HG02588 (cell line): ENCODE measurements at regions not wholly inside any gene's neighbourhood (a gene's known extent, or its start where the extent isn't known, plus 50 kb on each side); places are given as distances from the start of the nearest gene placed in this dataset.
"Not testable (repeated sequence)": the region's sequence is repeated elsewhere in the genome, so short reads cannot be mapped to it uniquely, and the experiment has no call there.

Experiments used
- ATAC-seq: cut with Tn5 transposase; IDR thresholded peaks from one replicate; pipeline ENCODE4 v1.9.1; 2021; ENCODE audit warnings: mild to moderate bottlenecking, moderate library complexity; ENCODE audit not compliant: unreplicated experiment

DNA sequence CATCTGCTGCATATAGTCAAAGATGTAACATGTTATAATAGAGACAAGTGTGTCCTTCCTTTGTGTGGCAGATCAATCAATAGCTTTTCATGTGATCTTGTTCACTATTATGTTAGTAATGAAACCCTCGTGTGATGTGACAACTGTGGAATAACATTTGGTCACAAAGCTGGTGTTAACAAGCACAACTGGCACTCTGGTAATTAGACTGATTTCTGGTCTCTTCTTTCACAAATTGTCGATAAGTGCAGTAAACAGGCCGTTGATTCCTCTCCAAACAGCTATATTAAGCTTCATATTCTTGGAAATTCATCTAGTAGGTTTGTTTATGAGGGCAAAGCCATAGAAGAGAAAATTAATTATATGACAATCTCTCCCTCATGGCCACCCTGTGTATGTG lies 616.7 kb upstream of the PTBP2 start:
- ATAC-seq = no peak

DNA sequence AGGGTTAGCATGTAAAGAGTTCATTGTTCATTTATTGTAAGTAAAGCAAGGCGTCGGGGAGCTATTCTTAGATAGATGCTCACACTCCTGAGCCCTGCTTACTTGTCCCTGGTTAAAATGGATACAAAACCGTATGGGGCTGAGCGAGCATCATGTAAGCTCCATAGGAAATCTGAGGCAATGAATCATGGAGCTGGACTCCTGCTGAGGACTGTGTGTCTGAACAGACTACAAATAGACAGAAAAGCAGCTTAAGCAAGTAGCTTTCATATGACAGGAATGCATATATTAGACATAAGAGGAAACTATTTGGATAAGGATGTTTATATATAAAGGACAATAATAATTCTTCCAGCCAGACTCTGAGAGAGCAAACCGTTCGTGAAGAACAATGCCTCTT lies 604.9 kb upstream of the PTBP2 start:
- ATAC-seq = no peak

- no peak for ATAC-seq
Observed at GRCh38 chr1:96130432-96130831, 591.2 kb upstream of the PTBP2 start.

GRCh38 chr1:96144636-96145035 lies 576.9 kb upstream of the PTBP2 start:
- no peak for ATAC-seq

DNA sequence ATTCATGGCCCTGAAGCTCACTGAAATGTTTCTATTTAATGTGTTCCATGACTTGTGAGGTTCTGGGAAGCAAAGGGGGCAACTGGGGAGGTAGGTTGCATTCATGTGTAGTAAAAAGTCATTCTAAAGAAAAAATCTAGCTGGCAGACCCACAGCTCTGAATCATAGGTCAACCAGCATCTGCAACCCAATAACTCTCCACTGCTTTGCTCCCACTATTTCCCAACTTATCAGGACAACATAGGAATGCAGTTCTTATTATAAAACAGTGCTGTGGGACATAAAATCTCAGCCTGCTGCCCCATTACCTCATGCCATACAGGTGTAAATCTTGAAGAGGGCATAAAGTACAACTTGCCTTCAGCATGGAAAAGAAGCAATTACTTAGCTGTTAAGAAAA lies 576.1 kb upstream of the PTBP2 start:
- no peak for ATAC-seq

GRCh38 chr1:96152957-96153356 lies 568.6 kb upstream of the PTBP2 start:
- not testable (repeated sequence) for ATAC-seq

DNA sequence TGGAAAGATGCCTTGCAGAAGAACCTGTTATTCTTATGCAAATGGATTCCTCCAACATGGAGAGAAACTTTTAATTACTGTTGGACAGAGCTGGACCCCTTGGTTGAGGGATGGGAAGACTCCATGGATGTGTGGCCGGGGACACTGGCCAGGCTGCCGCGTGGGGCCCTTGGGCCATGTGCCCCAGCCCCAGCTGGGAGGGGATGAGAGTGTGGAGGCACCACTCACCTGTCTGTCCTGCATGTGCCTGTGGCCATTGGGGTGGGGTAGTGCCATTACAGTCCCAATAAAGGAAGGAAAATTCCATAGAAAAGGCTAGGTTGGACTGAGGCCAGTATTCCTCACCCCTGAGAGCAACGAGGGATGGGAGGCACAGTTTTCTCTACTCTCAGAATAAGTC lies 564.5 kb upstream of the PTBP2 start:
- no peak for ATAC-seq

DNA sequence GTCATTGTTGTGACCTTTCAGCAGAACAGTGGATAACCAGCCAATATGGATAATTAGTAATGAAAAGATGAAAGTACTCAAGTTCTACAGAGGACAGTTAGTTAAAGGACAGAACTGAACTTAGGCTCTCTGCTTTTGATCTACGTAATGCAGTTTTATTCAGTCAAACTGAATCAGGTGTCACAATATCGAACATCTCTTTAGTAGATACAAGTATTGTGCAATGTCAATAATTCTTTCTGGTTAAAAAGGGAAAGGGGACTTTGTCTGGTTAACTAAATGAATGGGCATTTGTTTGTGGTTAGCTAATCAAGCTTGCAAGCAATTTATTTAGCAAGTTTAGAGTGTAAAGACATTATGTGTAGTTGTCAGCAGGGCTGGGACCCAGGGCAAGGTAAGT lies 562.2 kb upstream of the PTBP2 start:
- no peak for ATAC-seq

DNA sequence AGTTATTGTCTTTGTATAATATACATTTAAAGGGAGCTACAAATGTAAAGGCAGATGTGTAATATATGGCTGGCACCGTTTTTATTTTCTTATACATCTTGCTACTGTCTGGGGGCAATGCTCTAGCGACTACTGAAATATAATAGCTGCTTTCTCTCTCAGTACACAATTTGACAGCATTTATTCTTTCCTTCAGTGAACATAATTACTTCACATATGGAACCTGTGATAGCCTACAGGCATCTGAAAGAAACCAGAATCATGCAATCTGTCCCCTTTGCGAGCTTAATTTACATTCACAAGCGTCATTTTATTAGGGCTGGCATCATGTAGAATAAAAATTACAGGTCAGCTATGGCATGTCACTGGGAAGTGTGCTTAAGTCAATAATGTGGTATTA lies 557.5 kb upstream of the PTBP2 start:
- no peak for ATAC-seq

DNA sequence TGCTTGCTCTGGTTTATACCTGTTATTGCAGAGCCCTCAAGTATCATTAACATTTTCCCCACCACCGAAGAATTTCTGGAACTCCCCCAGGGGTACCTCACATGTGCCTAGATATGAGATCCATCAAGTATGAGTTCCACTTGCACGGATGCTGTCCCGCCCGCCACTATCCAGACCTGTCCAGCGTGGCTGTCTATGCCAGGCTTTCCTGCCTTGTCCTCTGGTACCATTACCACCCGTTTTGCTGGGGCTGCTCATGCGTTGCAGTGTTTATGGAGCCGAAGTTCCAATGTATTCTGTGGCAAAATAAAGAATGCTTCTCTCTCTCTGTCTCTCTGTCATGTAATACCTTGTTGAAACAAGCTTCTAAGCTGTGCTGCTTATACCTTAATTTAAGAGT lies 543.5 kb upstream of the PTBP2 start:
- ATAC-seq = no peak

GRCh38 chr1:96183485-96183884 lies 538.1 kb upstream of the PTBP2 start:
- ATAC-seq = no peak

DNA sequence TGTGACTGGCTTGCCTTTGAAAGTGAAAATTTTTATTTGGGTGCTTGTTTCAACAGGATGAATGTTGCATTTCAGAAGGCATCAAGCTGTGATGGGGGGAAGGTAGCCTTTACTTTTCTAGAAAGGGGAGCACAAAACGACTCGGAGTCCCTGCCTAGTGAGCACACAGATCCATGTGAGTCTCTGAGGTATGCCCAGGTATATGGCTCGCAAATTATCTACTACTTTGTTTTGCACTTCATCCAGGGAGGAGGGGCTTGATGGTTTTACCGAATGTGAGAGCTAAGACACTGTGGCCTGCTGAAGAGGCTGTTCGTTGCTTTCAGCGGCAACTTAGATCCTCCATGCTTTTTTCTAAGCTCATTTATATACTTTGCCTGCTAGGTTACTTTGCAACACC lies 537.7 kb upstream of the PTBP2 start:
- ATAC-seq = no peak

DNA sequence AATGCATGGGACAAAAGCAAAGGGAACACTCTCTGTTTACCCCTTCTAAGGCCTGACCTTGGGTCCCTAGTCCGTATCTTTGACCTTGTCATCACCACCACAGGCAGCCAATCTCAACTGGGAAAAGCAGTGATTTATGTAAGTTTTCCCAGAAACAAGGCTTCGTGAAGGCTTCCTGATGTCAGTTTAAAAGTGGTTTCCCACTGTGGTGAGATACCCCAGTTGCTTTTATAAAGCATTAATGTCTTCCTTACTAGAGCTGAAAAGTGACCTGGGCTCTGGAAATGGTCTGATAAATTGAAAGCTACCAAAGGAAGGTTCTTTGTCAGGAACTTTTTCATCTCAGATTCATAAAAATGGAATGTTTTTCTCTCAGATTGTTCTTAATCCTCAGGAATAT lies 536.4 kb upstream of the PTBP2 start:
- no peak for ATAC-seq

- no peak for ATAC-seq
Observed at GRCh38 chr1:96187020-96187419, 534.6 kb upstream of the PTBP2 start.

DNA sequence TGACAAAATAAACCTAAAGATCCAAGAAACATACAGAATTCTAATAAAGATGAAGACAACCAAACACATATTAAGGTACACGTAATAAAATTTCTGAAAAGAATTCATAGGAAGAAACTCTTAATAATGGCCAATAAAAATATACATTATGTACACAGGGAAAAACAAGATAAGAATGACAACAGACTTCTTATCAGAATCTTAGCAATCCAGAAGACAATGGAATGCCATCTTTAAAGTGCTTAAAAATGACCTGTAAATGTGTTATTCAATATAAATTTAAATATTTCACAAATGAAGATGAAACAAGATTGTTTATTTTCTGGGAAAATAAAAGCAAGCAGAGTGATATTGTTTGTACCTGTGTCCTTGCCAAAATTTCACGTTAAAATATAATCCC lies 530.4 kb upstream of the PTBP2 start:
- no peak for ATAC-seq

- no peak for ATAC-seq
Observed at GRCh38 chr1:96206451-96206850, 515.1 kb upstream of the PTBP2 start.

GRCh38 chr1:96207936-96208335 lies 513.6 kb upstream of the PTBP2 start:
- ATAC-seq = no peak

GRCh38 chr1:96208428-96208827 lies 513.2 kb upstream of the PTBP2 start:
- ATAC-seq = no peak

GRCh38 chr1:96210054-96210453 lies 511.5 kb upstream of the PTBP2 start:
- ATAC-seq = no peak

DNA sequence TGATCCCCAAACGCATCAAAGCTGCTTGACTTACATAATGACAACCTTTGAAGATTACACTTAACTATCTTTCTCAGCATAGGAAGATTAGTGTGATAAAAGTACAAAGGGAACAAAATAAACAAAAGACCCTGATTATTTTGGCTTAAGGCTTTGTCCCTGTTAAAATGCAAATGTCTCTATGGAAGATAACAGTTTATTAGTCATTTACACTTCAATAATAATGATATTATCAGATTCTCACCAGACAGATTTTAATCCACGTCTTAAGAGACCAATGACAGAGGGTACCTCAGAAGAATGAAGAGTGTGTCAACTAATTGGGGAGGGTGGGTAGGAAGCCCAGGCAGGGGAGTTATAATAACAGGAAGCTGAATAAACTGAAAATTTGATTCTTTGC lies 510.4 kb upstream of the PTBP2 start:
- ATAC-seq = no peak

- ATAC-seq = no peak
Observed at GRCh38 chr1:96214982-96215381, 506.6 kb upstream of the PTBP2 start.

DNA sequence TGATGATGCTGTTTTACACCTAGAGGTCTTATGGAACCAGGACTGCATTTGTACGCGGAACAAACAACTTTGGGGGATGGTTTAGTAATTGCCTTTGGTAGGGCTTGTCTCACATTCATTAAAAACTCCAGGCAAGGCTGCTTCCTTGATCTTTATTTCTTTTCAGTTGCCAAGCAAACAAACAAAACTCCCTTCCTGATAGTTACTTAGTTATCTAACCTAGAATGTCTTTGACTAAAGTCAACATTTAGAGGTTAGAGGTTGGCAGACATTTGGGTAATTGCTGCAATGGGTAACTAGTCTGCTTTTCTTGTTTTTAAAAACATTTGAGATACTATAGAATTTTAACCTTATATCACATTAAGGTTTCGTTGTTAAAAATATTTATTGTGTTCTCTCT lies 500.9 kb upstream of the PTBP2 start:
- no peak for ATAC-seq

DNA sequence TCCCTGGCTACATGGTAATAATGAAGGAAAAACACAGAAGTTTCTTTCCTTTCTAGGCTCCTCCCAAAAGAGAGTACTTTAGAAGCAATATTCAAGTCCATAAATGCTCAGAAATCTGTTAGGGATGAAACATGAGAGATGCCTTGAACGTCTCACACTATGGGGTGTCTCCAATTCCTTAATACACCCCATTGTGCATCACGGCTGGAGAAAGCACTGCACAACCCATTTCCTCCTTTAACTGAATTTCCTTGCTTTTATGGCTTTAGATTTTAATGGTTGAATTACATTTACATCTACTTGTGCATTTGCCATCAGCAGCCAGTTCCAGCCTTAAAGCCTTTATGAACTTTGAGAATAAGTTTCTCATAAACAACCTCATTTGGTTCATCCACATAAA lies 498.9 kb upstream of the PTBP2 start:
- ATAC-seq = no peak

GRCh38 chr1:96224229-96224628 lies 497.4 kb upstream of the PTBP2 start:
- ATAC-seq = not testable (repeated sequence)
